HG03521 (cell line): ENCODE measurements at regions not wholly inside any gene's neighbourhood (a gene's known extent, or its start where the extent isn't known, plus 50 kb on each side); places are given as distances from the start of the nearest gene placed in this dataset.

ENCODE experiments used
- ATAC-seq: cut with Tn5 transposase; IDR thresholded peaks from one replicate; pipeline ENCODE4 v1.9.1; 2021; ENCODE audit warnings: mild to moderate bottlenecking, moderate library complexity; ENCODE audit not compliant: unreplicated experiment

GRCh38 chr2:128731994-128732650 is 413.5 kb upstream of the HS6ST1 start:
- ATAC-seq, result no peak

GRCh38 chr2:128732976-128733431 is 414.3 kb upstream of the HS6ST1 start:
- no peak for ATAC-seq

DNA sequence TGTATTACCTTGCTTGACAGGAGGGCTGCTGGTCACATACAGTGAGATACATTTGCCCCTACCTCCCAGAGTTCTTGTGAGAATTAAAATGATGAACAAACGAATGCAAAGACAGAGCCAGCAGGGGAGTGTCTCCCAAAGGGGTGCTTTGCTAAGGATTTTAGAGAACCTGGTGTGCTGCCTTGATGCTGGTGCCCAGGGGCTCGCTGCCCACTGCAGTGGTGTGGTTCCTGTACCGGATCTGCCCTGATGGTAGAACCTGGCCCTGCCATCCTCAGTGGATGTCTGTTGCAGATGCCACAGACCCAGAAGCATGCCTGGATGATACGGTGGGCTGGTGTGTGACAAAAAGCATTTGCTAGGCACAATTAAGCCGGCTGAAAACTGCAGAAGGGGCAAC is 414.8 kb upstream of the HS6ST1 start:
- ATAC-seq, result no peak

- ATAC-seq, result no peak
Measured at GRCh38 chr2:128734521-128735295, 416.0 kb upstream of the HS6ST1 start.

DNA sequence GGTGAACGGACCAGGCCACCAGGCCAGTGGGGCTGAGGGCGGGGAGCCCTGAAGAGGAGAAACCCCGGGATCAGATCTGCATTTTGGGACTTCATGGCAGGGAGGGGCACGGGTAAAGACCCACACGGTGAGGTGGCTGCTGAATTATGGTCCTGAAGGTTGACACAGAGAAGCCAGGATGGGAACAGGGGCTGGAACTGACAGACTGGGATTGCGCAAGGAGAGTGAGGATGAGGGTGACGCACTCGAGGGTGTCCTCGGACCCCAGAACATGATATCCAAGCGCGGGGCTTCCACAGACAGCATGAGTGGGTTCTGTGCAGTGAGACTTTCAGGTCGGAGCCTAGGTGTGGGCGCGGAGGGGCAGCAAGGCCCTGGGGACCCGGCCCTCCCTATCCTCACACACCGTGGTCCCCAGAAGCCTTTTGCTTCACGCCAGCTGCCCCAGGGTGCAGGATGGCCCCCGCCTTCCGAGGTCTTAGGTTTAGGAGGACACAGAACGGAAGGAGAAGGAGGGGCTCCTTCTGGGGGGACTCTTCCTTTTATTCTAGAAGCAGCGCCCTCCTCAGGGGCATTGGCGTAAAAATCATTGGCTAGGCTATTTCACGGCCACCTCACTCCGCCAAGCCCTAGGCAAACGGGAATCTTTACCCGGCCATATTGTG is 416.8 kb upstream of the HS6ST1 start:
- ATAC-seq, result no peak

DNA sequence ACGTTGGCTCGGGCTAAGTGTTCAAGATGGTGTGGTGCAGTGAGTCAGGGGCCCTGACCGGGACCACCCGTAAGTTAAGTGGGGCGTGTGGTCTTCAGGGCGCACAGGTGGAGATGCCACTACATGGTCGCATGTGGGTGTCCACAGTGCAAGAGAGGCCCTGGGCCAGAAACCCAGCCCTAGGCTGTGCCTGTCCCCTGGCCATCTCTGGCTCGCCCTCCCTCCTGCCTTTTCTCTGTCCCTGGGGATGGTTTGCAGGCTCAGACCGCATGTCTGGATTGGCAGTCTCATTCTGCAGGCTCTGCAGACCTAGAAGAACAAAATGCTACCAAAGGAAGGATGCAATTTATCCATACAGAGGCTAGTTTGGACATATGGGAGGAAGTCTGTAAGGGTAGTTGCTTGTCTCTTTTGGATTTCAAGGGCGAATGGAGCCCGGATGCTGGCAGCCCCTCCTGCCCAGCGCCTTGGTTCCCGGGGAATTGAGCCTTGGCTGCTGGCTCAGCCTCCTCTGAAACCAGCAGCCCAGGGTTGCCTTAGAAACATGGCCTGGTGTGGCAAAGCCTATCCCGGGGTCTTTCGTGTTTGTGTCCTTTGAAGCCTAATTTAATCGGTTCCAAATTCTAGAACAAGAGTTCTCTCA is 417.5 kb upstream of the HS6ST1 start:
- ATAC-seq, result no peak

- ATAC-seq, result no peak
Measured at GRCh38 chr2:128736689-128737545, 418.2 kb upstream of the HS6ST1 start.

DNA sequence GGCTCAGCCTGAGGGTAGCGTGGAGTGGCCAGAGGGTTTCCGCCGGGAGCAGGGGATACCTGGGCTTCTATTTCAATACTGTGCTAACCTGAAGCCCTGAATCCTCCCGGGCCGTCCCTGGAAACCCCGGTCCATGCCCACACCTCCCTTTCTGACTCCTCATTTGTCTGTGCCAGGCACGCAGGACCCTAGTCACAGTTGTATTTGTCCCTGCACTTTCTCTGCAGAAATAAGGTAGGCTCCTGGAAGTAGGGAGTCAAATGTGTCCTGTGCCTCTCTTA is 418.8 kb upstream of the HS6ST1 start:
- ATAC-seq, result no peak

DNA sequence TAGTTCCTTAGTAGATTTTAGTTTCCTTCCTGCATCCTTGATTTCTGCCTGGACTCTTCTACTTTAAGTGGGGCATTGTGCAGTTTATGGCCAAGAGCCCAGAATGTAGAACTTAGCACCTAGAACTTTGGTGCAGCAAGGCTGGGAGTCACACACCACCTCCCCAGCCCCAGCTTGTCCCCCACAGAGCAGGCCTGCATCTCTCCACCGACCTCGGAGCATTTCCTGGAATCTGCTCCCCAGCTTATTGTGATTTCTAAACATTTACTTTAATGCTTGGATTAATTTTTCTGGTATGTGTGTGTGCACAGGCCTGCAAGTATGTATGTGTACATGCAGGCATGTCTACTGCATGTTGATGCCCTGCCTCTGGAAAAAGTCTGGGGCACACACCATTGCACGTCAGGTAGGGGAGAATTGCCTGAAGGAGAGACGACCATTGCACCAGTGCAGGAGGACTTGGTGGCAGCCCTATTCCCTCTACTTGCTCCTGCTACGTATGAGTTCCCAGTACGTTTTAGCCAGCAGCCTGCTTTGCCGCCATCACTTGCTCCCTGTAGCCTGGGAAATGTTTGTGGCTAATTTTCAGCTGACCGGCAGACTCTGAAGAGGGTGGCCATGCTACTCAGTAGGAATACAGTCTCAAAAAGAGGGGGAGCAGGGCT is 419.9 kb upstream of the HS6ST1 start:
- no peak for ATAC-seq

DNA sequence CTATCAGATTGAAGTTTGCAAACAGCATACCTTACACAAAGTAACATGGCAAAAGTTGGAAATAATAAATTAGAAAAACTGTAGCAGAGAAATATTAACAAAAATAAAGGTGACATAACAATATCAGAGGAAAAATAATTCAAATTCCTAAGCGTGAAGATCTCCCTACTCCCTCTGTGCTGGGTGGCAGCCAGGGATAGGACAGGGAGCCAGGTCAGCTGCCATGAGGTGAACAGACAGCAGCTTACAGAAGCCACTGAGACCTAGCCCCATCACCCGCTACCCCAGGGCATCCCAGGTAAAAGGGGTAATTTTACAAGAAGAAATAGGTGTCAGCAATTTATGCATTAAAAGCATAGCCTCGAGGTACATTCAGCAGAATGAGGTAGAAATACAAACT is 423.8 kb upstream of the HS6ST1 start:
- ATAC-seq, result no peak

GRCh38 chr2:128745946-128746345 is 427.3 kb upstream of the HS6ST1 start:
- ATAC-seq, result no peak

- no peak for ATAC-seq
Measured at GRCh38 chr2:128746356-128746755, 427.7 kb upstream of the HS6ST1 start.

DNA sequence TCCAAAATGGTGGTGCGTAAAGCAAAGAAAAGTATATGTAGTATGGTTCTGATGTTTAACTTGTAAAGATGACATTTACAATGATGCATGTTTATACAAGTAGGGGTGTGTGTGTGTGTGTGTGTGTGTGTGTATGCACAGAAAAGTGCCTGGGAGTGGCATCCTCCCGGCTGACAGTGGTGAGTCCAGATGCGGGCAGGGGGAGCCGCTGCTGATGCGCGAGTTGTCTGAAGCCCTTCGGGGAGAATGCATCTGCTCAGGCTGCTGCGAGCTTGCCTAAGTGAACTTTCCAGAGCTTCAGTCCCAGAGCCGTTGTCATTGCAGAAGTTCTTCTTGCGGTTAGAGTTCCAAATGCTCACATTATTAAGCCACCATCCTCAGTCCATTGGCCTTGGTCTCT is 429.7 kb upstream of the HS6ST1 start:
- no peak for ATAC-seq

- ATAC-seq, result no peak
Measured at GRCh38 chr2:128748835-128749605, 430.4 kb upstream of the HS6ST1 start.

DNA sequence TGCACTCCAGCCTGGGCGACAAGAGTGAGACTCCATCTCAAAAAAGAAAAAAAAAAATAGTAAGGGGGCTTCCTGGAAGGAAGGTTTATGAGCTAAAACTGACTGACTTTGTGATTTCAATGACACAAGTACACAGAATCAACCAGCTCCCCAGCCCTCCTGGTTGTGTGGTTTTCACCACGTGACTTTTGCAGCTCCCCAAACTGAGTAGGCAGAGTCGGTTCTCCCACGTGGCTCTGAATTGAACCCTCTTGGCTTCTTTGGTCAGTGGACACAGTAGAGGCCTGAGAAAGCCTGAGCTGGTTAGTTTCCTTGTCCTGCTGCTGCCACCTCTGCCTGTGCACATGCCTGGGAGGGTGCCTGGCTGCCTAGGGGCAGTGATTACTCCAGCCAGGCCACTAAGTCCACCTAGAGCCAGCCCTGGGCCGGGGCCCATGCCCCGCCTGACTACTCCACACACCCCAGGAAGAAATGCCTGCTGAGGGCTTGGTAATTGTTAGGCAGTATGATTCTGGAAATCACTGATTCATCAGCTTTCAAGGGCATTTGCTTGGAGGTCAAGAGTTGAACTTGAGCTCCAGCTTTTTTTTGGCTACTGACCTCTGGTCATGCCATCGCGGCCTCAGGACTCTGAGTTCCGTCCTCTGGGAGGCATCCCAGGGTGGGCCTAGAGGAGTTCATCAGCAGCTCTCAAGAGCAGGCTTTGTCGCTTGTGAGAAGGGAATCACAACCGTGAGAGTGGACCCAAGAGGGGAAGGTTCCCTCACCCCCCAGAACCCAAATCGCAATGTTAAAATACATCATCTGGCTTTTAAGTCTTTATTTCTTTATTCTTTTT is 431.9 kb upstream of the HS6ST1 start:
- no peak for ATAC-seq

DNA sequence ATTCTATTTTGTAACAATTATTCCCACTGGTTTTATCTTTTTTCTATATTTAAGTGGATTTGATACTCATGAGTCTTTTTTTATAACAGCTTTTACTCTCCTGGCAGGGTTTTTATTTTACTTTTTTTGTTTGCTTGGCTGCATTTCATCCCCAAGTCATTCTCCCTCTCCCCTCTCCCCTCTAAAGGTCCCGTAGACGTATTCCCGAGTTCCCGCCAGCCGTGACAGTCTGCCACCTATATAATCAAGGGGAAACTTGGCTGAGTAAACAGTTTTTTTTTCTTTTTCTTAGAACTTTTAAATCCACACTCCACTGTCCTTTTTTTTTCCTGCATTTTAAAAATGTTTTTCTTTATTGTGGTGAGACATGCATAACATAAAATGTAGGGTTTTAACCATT is 433.1 kb upstream of the HS6ST1 start:
- no peak for ATAC-seq

DNA sequence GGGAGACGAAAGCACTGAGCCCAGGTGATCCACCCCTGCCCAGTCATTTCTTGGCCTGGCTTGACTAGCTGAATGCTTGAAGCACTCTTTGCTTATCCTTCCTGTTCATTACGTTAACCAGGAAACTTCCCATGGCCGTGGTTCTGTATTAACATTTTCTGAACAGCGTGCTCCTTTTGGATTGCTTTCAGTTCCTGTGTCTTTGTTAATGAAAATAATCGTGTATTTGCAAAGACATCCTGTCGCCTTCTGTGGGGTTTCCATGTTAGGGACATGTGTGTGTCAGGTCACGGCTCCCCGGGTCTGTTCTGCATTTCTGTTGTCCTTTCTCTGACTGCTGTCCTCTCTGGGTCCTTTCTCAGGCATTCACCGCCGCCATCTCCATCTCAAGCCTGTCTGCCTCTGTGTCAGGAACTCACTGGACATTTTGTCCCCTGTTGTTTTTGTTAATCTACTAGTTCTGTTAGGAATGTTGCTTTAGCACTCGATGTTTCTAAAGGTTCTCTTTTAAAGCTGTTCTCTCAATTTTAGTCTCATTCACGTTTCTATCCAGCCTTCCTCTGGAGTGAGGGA is 434.1 kb upstream of the HS6ST1 start:
- no peak for ATAC-seq

DNA sequence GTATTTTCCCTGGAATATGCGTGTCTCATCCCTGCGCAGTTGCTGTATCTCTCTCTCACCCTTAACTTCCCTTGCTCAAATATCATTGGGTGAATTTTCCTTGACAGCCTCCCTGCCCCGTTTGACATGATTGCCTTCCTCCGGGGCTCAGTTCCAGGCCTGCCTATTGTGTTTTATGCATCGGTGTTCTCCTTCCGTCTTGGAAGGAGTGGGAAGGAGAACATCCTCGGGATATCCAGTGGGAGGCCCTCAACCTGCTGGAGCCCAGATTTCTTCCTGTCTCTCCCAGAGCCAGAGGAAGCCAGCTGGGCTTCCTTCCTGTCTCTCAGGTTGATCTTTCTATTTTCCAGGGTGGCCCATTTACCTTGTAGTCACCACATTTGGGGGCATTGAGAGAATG is 434.7 kb upstream of the HS6ST1 start:
- ATAC-seq, result no peak
